ENCODE measurements at regions not wholly inside any gene's neighbourhood (a gene's known extent, or its start where the extent isn't known, plus 50 kb on each side); places are given as distances from the start of the nearest gene placed in this dataset.

DNA sequence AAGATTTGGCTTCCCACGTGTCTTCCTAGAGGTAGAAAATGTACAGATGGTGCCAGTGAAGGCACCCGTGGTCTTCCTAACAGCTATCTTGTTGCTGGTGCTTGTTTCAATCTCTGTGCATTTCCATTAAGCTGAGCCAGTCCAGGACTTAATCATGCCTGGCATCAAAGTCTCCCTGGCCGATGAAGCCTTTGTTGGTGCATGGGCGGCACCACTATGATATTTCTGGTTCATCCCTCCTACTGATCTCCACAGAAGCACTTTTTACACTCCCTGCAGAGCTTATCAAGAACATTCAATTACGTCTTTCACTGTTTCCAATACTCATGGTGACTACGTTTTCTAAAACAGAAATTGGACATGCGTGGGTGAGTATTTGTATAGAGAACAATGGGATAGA, 128.4 kb downstream of the TTC8 start:
- TF ChIP-seq, protein P1, sequence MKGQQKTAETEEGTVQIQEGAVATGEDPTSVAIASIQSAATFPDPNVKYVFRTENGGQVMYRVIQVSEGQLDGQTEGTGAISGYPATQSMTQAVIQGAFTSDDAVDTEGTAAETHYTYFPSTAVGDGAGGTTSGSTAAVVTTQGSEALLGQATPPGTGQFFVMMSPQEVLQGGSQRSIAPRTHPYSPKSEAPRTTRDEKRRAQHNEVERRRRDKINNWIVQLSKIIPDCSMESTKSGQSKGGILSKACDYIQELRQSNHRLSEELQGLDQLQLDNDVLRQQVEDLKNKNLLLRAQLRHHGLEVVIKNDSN (CRISPR knock-in tag; IDR thresholded peaks at IDR 0.05) = no peak
- TF ChIP-seq, protein P2, sequence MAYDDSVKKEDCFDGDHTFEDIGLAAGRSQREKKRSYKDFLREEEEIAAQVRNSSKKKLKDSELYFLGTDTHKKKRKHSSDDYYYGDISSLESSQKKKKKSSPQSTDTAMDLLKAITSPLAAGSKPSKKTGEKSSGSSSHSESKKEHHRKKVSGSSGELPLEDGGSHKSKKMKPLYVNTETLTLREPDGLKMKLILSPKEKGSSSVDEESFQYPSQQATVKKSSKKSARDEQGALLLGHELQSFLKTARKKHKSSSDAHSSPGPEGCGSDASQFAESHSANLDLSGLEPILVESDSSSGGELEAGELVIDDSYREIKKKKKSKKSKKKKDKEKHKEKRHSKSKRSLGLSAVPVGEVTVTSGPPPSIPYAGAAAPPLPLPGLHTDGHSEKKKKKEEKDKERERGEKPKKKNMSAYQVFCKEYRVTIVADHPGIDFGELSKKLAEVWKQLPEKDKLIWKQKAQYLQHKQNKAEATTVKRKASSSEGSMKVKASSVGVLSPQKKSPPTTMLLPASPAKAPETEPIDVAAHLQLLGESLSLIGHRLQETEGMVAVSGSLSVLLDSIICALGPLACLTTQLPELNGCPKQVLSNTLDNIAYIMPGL (CRISPR knock-in tag; IDR thresholded peaks at IDR 0.05) = no peak
- no peak for TF ChIP-seq MXD4 (CRISPR knock-in tag; IDR thresholded peaks at IDR 0.05; ENCODE audit: borderline replicate concordance)
- no peak for TF ChIP-seq GTF2I (CRISPR knock-in tag; conservative IDR thresholded peaks at IDR 0.05)
- TF ChIP-seq, protein P3, sequence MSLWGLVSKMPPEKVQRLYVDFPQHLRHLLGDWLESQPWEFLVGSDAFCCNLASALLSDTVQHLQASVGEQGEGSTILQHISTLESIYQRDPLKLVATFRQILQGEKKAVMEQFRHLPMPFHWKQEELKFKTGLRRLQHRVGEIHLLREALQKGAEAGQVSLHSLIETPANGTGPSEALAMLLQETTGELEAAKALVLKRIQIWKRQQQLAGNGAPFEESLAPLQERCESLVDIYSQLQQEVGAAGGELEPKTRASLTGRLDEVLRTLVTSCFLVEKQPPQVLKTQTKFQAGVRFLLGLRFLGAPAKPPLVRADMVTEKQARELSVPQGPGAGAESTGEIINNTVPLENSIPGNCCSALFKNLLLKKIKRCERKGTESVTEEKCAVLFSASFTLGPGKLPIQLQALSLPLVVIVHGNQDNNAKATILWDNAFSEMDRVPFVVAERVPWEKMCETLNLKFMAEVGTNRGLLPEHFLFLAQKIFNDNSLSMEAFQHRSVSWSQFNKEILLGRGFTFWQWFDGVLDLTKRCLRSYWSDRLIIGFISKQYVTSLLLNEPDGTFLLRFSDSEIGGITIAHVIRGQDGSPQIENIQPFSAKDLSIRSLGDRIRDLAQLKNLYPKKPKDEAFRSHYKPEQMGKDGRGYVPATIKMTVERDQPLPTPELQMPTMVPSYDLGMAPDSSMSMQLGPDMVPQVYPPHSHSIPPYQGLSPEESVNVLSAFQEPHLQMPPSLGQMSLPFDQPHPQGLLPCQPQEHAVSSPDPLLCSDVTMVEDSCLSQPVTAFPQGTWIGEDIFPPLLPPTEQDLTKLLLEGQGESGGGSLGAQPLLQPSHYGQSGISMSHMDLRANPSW (CRISPR knock-in tag; conservative IDR thresholded peaks at IDR 0.05; ENCODE audit: low read depth) = no peak
- TF ChIP-seq, protein P4, sequence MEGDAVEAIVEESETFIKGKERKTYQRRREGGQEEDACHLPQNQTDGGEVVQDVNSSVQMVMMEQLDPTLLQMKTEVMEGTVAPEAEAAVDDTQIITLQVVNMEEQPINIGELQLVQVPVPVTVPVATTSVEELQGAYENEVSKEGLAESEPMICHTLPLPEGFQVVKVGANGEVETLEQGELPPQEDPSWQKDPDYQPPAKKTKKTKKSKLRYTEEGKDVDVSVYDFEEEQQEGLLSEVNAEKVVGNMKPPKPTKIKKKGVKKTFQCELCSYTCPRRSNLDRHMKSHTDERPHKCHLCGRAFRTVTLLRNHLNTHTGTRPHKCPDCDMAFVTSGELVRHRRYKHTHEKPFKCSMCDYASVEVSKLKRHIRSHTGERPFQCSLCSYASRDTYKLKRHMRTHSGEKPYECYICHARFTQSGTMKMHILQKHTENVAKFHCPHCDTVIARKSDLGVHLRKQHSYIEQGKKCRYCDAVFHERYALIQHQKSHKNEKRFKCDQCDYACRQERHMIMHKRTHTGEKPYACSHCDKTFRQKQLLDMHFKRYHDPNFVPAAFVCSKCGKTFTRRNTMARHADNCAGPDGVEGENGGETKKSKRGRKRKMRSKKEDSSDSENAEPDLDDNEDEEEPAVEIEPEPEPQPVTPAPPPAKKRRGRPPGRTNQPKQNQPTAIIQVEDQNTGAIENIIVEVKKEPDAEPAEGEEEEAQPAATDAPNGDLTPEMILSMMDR (IDR thresholded peaks at IDR 0.05) = no peak
- no peak for TF ChIP-seq NR2C2 (CRISPR knock-in tag; IDR thresholded peaks at IDR 0.05)
- no peak for TF ChIP-seq ZNF317 (CRISPR knock-in tag; IDR thresholded peaks at IDR 0.05; ENCODE audit: borderline replicate concordance, low read depth)
- TF ChIP-seq, protein P5, sequence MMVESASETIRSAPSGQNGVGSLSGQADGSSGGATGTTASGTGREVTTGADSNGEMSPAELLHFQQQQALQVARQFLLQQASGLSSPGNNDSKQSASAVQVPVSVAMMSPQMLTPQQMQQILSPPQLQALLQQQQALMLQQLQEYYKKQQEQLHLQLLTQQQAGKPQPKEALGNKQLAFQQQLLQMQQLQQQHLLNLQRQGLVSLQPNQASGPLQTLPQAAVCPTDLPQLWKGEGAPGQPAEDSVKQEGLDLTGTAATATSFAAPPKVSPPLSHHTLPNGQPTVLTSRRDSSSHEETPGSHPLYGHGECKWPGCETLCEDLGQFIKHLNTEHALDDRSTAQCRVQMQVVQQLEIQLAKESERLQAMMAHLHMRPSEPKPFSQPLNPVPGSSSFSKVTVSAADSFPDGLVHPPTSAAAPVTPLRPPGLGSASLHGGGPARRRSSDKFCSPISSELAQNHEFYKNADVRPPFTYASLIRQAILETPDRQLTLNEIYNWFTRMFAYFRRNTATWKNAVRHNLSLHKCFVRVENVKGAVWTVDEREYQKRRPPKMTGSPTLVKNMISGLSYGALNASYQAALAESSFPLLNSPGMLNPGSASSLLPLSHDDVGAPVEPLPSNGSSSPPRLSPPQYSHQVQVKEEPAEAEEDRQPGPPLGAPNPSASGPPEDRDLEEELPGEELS (CRISPR knock-in tag; IDR thresholded peaks at IDR 0.05) = no peak
- TF ChIP-seq FOXK1 (CRISPR knock-in tag; IDR thresholded peaks at IDR 0.05) = no peak
- TF ChIP-seq, protein P6, sequence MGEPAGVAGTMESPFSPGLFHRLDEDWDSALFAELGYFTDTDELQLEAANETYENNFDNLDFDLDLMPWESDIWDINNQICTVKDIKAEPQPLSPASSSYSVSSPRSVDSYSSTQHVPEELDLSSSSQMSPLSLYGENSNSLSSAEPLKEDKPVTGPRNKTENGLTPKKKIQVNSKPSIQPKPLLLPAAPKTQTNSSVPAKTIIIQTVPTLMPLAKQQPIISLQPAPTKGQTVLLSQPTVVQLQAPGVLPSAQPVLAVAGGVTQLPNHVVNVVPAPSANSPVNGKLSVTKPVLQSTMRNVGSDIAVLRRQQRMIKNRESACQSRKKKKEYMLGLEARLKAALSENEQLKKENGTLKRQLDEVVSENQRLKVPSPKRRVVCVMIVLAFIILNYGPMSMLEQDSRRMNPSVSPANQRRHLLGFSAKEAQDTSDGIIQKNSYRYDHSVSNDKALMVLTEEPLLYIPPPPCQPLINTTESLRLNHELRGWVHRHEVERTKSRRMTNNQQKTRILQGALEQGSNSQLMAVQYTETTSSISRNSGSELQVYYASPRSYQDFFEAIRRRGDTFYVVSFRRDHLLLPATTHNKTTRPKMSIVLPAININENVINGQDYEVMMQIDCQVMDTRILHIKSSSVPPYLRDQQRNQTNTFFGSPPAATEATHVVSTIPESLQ (CRISPR knock-in tag; IDR thresholded peaks at IDR 0.05) = no peak
